Glutamatergic neuron (in vitro differentiated cells): ENCODE measurements at regions not wholly inside any gene's neighbourhood (a gene's known extent, or its start where the extent isn't known, plus 50 kb on each side); places are given as distances from the start of the nearest gene placed in this dataset.

ENCODE experiments used
- DNase-seq: peaks from one replicate; pipeline ENCODE4 v3.0.0; 2022
- H3K27ac Mint-ChIP-seq: one replicate; pipeline ENCODE4 v1.8.0; 2020; ENCODE audit warnings: mild to moderate bottlenecking, mixed read lengths, inconsistent platforms; ENCODE audit not compliant: unreplicated experiment
- H3K27me3 Mint-ChIP-seq: one replicate; pipeline ENCODE4 v1.8.0; 2020; ENCODE audit warnings: mild to moderate bottlenecking, moderate library complexity, mixed read lengths, inconsistent platforms; ENCODE audit not compliant: unreplicated experiment
- H3K36me3 Mint-ChIP-seq: one replicate; pipeline ENCODE4 v1.8.0; 2020; ENCODE audit warnings: mild to moderate bottlenecking, mixed read lengths, inconsistent platforms; ENCODE audit not compliant: unreplicated experiment
- H3K4me1 Mint-ChIP-seq: one replicate; pipeline ENCODE4 v1.8.0; 2020; ENCODE audit warnings: mild to moderate bottlenecking, low read depth, mixed read lengths, inconsistent platforms; ENCODE audit not compliant: unreplicated experiment
- H3K4me3 Mint-ChIP-seq: one replicate; pipeline ENCODE4 v1.8.0; 2020; ENCODE audit warnings: mild to moderate bottlenecking, mixed read lengths, inconsistent platforms; ENCODE audit not compliant: unreplicated experiment
- H3K9me3 Mint-ChIP-seq: one replicate; pipeline ENCODE4 v1.8.0; 2020; ENCODE audit warnings: mild to moderate bottlenecking, moderate library complexity, mixed read lengths, inconsistent platforms; ENCODE audit not compliant: unreplicated experiment
- CTCF ChIP-seq: fragments of 200-600 bp; sonication (generic); IDR thresholded peaks from one replicate; pipeline ENCODE4 v1.5.0; 2021; ENCODE audit not compliant: partially characterized antibody, unreplicated experiment

- no peak overlapping the region for H3K4me3 Mint-ChIP-seq
- no peaks in the 10 kb centered on the region for H3K9me3 Mint-ChIP-seq
- peaks cover 2% of the 10 kb centered on the region for H3K27me3 Mint-ChIP-seq
- no peak for TF ChIP-seq CTCF
- H3K36me3 Mint-ChIP-seq = no peaks in the 10 kb centered on the region
- H3K4me1 Mint-ChIP-seq = no peaks in the 10 kb centered on the region
- no peak for DNase-seq
- H3K27ac Mint-ChIP-seq = no peak overlapping the region
Measured at GRCh38 chr2:230593765-230594164, 118.9 kb upstream of the CAB39 start.

- Mint-ChIP-seq H3K27ac (no peak overlapping the region), H3K9me3 (no peaks in the 10 kb centered on the region), H3K4me1 (no peaks in the 10 kb centered on the region), H3K4me3 (no peak overlapping the region), H3K27me3 (peaks cover 2% of the 10 kb centered on the region), H3K36me3 (no peaks in the 10 kb centered on the region)
- no peak for TF ChIP-seq CTCF
- no peak for DNase-seq
Measured at GRCh38 chr2:230594286-230594840, 118.3 kb upstream of the CAB39 start.

- Mint-ChIP-seq H3K36me3 (no peaks in the 10 kb centered on the region), H3K4me3 (no peak overlapping the region), H3K9me3 (no peaks in the 10 kb centered on the region), H3K27me3 (no peaks in the 10 kb centered on the region), H3K4me1 (no peaks in the 10 kb centered on the region), H3K27ac (no peak overlapping the region)
- DNase-seq = no peak
- TF ChIP-seq CTCF = no peak
Measured at GRCh38 chr2:230599853-230600252, 112.8 kb upstream of the CAB39 start.

GRCh38 chr2:230600285-230600684, 112.4 kb upstream of the CAB39 start:
- TF ChIP-seq CTCF = no peak
- H3K27ac Mint-ChIP-seq = no peak overlapping the region
- H3K36me3 Mint-ChIP-seq = no peaks in the 10 kb centered on the region
- DNase-seq = no peak
- no peaks in the 10 kb centered on the region for H3K4me1 Mint-ChIP-seq
- no peak overlapping the region for H3K4me3 Mint-ChIP-seq
- H3K27me3 Mint-ChIP-seq = no peaks in the 10 kb centered on the region
- H3K9me3 Mint-ChIP-seq = no peaks in the 10 kb centered on the region

GRCh38 chr2:230600881-230601280, 111.8 kb upstream of the CAB39 start:
- H3K9me3 Mint-ChIP-seq = no peaks in the 10 kb centered on the region
- TF ChIP-seq CTCF = no peak
- DNase-seq = no peak

More at GRCh38 chr2:230600881-230601280, 111.8 kb upstream of the CAB39 start:
- peaks cover 2% of the 10 kb centered on the region for H3K27me3 Mint-ChIP-seq
- no peak overlapping the region for H3K27ac Mint-ChIP-seq
- no peaks in the 10 kb centered on the region for H3K4me1 Mint-ChIP-seq
- H3K4me3 Mint-ChIP-seq = no peak overlapping the region
- H3K36me3 Mint-ChIP-seq = no peaks in the 10 kb centered on the region
